Ammon's horn (tissue), 1 donor: ENCODE measurements at regions not wholly inside any gene's neighbourhood (a gene's known extent, or its start where the extent isn't known, plus 50 kb on each side); places are given as distances from the start of the nearest gene placed in this dataset.
"Not testable (repeated sequence)": the region's sequence is repeated elsewhere in the genome, so short reads cannot be mapped to it uniquely, and the experiment has no call there.

Source experiments
- DNase-seq: peaks from one replicate; pipeline ENCODE4 v3.0.0-alpha.2; 2016; ENCODE audit warnings: low spot score

GRCh38 chr1:206405282-206405681 lies 65.0 kb upstream of the IKBKE start:
- not testable (repeated sequence) for DNase-seq

GRCh38 chr1:206408371-206409288 lies 61.6 kb upstream of the IKBKE start:
- not testable (repeated sequence) for DNase-seq

GRCh38 chr1:206411321-206411720 lies 59.0 kb upstream of the IKBKE start:
- DNase-seq, result no peak

GRCh38 chr1:206415942-206416341 lies 54.3 kb upstream of the IKBKE start:
- DNase-seq, result no peak

GRCh38 chr1:206417774-206418614 lies 52.3 kb upstream of the IKBKE start:
- DNase-seq, result no peak

GRCh38 chr1:206419250-206419649 lies 51.0 kb upstream of the IKBKE start:
- DNase-seq, result no peak

- DNase-seq, result no peak
These were observed 50.5 kb upstream of the IKBKE start for GRCh38 chr1:206419783-206420182.

- DNase-seq, result no peak
These were observed 49.8 kb upstream of the IKBKE start for GRCh38 chr1:206420471-206420870.
